HEK293 (cell line): ENCODE measurements at regions not wholly inside any gene's neighbourhood (a gene's known extent, or its start where the extent isn't known, plus 50 kb on each side); places are given as distances from the start of the nearest gene placed in this dataset.

Source experiments
- CTCF ChIA-PET: fragments of 350-600 bp; formaldehyde crosslinking; extraction: SDS; loops from one replicate; lab custom pipeline; 2021; ENCODE audit warnings: antibody characterized with exemption; lab: Yijun Ruan, JAX
- POLR2A ChIA-PET: fragments of 300-600 bp; formaldehyde crosslinking; extraction: SDS; loops from one replicate; lab custom pipeline; 2020; ENCODE audit warnings: antibody characterized with exemption, inconsistent platforms; lab: Yijun Ruan, JAX
- H3K27ac ChIP-seq: fragments of 200-500 bp; sonication (Bioruptor generic); 2 replicates; pipeline ENCODE4 v1.5.1; 2014; ENCODE audit warnings: low read depth, low read length, control low read depth, inconsistent platforms; ENCODE audit errors: extremely low read depth
- H3K36me3 ChIP-seq, 2 experiments: fragments of 200-500 bp in 1 of 2; sonication (Bioruptor generic) in 1 of 2; 1 replicate in 1 of 2; 2 replicates in 1 of 2; pipeline ENCODE4 v1.5.1; 2014 to 2017; ENCODE audit warnings: inconsistent platforms in 2 of 2, low read length in 2 of 2; ENCODE audit not compliant: control insufficient read depth in 2 of 2, insufficient read depth in 1 of 2
- H3K4me1 ChIP-seq: fragments of 200-500 bp; sonication (Bioruptor generic); 2 replicates; pipeline ENCODE4 v1.5.1; 2014; ENCODE audit warnings: mild to moderate bottlenecking, low read length, inconsistent platforms; ENCODE audit not compliant: control insufficient read depth, insufficient read depth
- H3K4me3 ChIP-seq: 2 replicates; pipeline ENCODE4 v1.5.1; 2011; ENCODE audit warnings: low read depth, mild to moderate bottlenecking, control low read depth, low read length, moderate library complexity
- H3K9me3 ChIP-seq: fragments of 200-500 bp; sonication (Bioruptor generic); 2 replicates; pipeline ENCODE4 v1.5.1; 2014; ENCODE audit warnings: low read depth, low read length, inconsistent platforms; ENCODE audit not compliant: control insufficient read depth, insufficient read depth
- HIC1 ChIP-seq: fragments of 450-650 bp; formaldehyde crosslinking; IDR thresholded peaks from 2 replicates; pipeline ENCODE4 v1.5.1; 2016; ENCODE audit warnings: missing biosample characterization, missing genetic modification characterization
- HOXD13 ChIP-seq: sonication (generic); formaldehyde crosslinking; IDR thresholded peaks from 2 replicates; pipeline ENCODE4 v1.8.0; 2022; ENCODE audit warnings: missing genetic modification reagents, borderline replicate concordance
- MEIS1 ChIP-seq: sonication (generic); formaldehyde crosslinking; IDR thresholded peaks from 2 replicates; pipeline ENCODE4 v1.8.1; 2022; ENCODE audit warnings: missing genetic modification reagents, mild to moderate bottlenecking, borderline replicate concordance
- MZF1 ChIP-seq: fragments of 450-650 bp; formaldehyde crosslinking; IDR thresholded peaks from 2 replicates; pipeline ENCODE4 v1.5.1; 2017; ENCODE audit warnings: missing biosample characterization, missing genetic modification characterization, borderline replicate concordance
- PRDM6 ChIP-seq: fragments of 450-650 bp; formaldehyde crosslinking; IDR thresholded peaks from 2 replicates; pipeline ENCODE4 v1.5.1; 2017; ENCODE audit warnings: missing biosample characterization, missing genetic modification characterization
- SCRT1 ChIP-seq: fragments of 450-650 bp; formaldehyde crosslinking; IDR thresholded peaks from 2 replicates; pipeline ENCODE4 v1.5.1; 2016; ENCODE audit warnings: missing biosample characterization, missing genetic modification characterization, borderline replicate concordance
- SP3 ChIP-seq: fragments of 450-650 bp; formaldehyde crosslinking; IDR thresholded peaks from 2 replicates; pipeline ENCODE4 v1.5.1; 2016; ENCODE audit warnings: missing biosample characterization, missing genetic modification characterization
- ZEB2 ChIP-seq: fragments of 450-650 bp; formaldehyde crosslinking; IDR thresholded peaks from 2 replicates; pipeline ENCODE4 v1.5.1; 2016; ENCODE audit warnings: missing biosample characterization, missing genetic modification characterization
- ZIC2 ChIP-seq: fragments of 450-650 bp; formaldehyde crosslinking; IDR thresholded peaks from 2 replicates; pipeline ENCODE4 v1.5.1; 2016; ENCODE audit warnings: missing biosample characterization, missing genetic modification characterization
- ZNF140 ChIP-seq: fragments of 450-650 bp; formaldehyde crosslinking; IDR thresholded peaks from 2 replicates; pipeline ENCODE4 v1.5.1; 2016; ENCODE audit warnings: missing biosample characterization, missing genetic modification characterization
- ZNF157 ChIP-seq: fragments of 450-650 bp; formaldehyde crosslinking; IDR thresholded peaks from 2 replicates; pipeline ENCODE4 v1.5.1; 2016; ENCODE audit warnings: missing biosample characterization, missing genetic modification characterization
- ZNF174 ChIP-seq: fragments of 450-650 bp; formaldehyde crosslinking; IDR thresholded peaks from 2 replicates; pipeline ENCODE4 v1.5.0; 2017; ENCODE audit warnings: missing biosample characterization, mild to moderate bottlenecking, missing genetic modification characterization
- ZNF211 ChIP-seq: fragments of 450-650 bp; formaldehyde crosslinking; IDR thresholded peaks from 2 replicates; pipeline ENCODE4 v1.5.1; 2016; ENCODE audit warnings: low read depth, missing biosample characterization, missing genetic modification characterization
- ZNF266 ChIP-seq: fragments of 450-650 bp; formaldehyde crosslinking; IDR thresholded peaks from 2 replicates; pipeline ENCODE4 v1.5.1; 2016; ENCODE audit warnings: missing biosample characterization, missing genetic modification characterization, low read depth
- ZNF311 ChIP-seq: fragments of 450-650 bp; formaldehyde crosslinking; IDR thresholded peaks from 2 replicates; pipeline ENCODE4 v1.5.1; 2017; ENCODE audit warnings: missing biosample characterization, missing genetic modification characterization, borderline replicate concordance
- ZNF354C ChIP-seq: fragments of 450-650 bp; formaldehyde crosslinking; IDR thresholded peaks from 2 replicates; pipeline ENCODE4 v1.5.1; 2016; ENCODE audit warnings: missing biosample characterization, missing genetic modification characterization, low read depth, borderline replicate concordance
- ZNF433 ChIP-seq: fragments of 450-650 bp; formaldehyde crosslinking; IDR thresholded peaks from 2 replicates; pipeline ENCODE4 v1.5.1; 2016; ENCODE audit warnings: missing biosample characterization, missing genetic modification characterization, low read depth
- ZNF544 ChIP-seq: fragments of 450-650 bp; formaldehyde crosslinking; IDR thresholded peaks from 2 replicates; pipeline ENCODE4 v1.5.0; 2017; ENCODE audit warnings: missing biosample characterization, missing genetic modification characterization
- ZNF621 ChIP-seq: fragments of 450-650 bp; formaldehyde crosslinking; IDR thresholded peaks from 2 replicates; pipeline ENCODE4 v1.5.1; 2017; ENCODE audit warnings: missing biosample characterization, missing genetic modification characterization
- ZNF791 ChIP-seq: fragments of 450-650 bp; formaldehyde crosslinking; IDR thresholded peaks from 2 replicates; pipeline ENCODE4 v1.5.1; 2016; ENCODE audit warnings: missing biosample characterization, missing genetic modification characterization
- ZNF843 ChIP-seq: fragments of 450-650 bp; formaldehyde crosslinking; IDR thresholded peaks from 2 replicates; pipeline ENCODE4 v1.5.1; 2016; ENCODE audit warnings: missing biosample characterization, missing genetic modification characterization
- ZSCAN16 ChIP-seq: fragments of 450-650 bp; formaldehyde crosslinking; IDR thresholded peaks from 2 replicates; pipeline ENCODE4 v1.5.1; 2016; ENCODE audit warnings: missing biosample characterization, missing genetic modification characterization
- ZXDB ChIP-seq: fragments of 450-650 bp; formaldehyde crosslinking; IDR thresholded peaks from 2 replicates; pipeline ENCODE4 v1.5.1; 2016; ENCODE audit warnings: missing biosample characterization, missing genetic modification characterization
- TF ChIP-seq, protein P1 (sequence below): fragments of 450-650 bp; formaldehyde crosslinking; IDR thresholded peaks from 2 replicates; pipeline ENCODE4 v1.5.1; 2016; ENCODE audit warnings: missing biosample characterization, missing genetic modification characterization
- TF ChIP-seq, protein P2 (sequence below): fragments of 450-650 bp; formaldehyde crosslinking; IDR thresholded peaks from 2 replicates; pipeline ENCODE4 v1.5.1; 2016; ENCODE audit warnings: missing biosample characterization, missing genetic modification characterization
- TF ChIP-seq, protein P3 (sequence below): fragments of 450-650 bp; formaldehyde crosslinking; IDR thresholded peaks from 2 replicates; pipeline ENCODE4 v1.5.1; 2016; ENCODE audit warnings: missing biosample characterization, missing genetic modification characterization
- TF ChIP-seq, protein P4 (sequence below): fragments of 450-650 bp; formaldehyde crosslinking; IDR thresholded peaks from 2 replicates; pipeline ENCODE4 v1.5.1; 2016; ENCODE audit warnings: missing biosample characterization, missing genetic modification characterization

GRCh38 chr2:196516564-196516963 is 123.0 kb upstream of the CCDC150 start:
- ChIA-PET CTCF (interaction anchor here (0.6 kb wide), 1 partner anchor 77 kb away, joined by 3 read pairs; the partner anchor contains the start of gene HECW2), POLR2A (no interaction called here)
- no peak for TF ChIP-seq ZNF211 (tag by site-specific recombination)
- TF ChIP-seq ZNF433 (tag by site-specific recombination): no peak
- no peak for TF ChIP-seq MZF1 (tag by site-specific recombination)
- no peak for TF ChIP-seq ZEB2 (tag by site-specific recombination)
- TF ChIP-seq ZIC2: no peak
- TF ChIP-seq ZNF140 (tag by site-specific recombination): no peak
- TF ChIP-seq HIC1 (tag by site-specific recombination): no peak
- no peak for TF ChIP-seq ZNF311 (tag by site-specific recombination)
- no peak for TF ChIP-seq ZNF174 (tag by site-specific recombination)
- no peak for TF ChIP-seq SP3
- TF ChIP-seq ZNF791: no peak
- TF ChIP-seq ZXDB (tag by site-specific recombination): no peak
- no peak for TF ChIP-seq MEIS1
- TF ChIP-seq, protein P1, sequence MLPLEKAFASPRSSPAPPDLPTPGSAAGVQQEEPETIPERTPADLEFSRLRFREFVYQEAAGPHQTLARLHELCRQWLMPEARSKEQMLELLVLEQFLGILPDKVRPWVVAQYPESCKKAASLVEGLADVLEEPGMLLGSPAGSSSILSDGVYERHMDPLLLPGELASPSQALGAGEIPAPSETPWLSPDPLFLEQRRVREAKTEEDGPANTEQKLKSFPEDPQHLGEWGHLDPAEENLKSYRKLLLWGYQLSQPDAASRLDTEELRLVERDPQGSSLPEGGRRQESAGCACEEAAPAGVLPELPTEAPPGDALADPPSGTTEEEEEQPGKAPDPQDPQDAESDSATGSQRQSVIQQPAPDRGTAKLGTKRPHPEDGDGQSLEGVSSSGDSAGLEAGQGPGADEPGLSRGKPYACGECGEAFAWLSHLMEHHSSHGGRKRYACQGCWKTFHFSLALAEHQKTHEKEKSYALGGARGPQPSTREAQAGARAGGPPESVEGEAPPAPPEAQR (tag by site-specific recombination): no peak
- no peak for TF ChIP-seq ZNF621 (tag by site-specific recombination)
- TF ChIP-seq HOXD13: no peak
- no peak for TF ChIP-seq ZNF843 (tag by site-specific recombination)
- TF ChIP-seq, protein P2, sequence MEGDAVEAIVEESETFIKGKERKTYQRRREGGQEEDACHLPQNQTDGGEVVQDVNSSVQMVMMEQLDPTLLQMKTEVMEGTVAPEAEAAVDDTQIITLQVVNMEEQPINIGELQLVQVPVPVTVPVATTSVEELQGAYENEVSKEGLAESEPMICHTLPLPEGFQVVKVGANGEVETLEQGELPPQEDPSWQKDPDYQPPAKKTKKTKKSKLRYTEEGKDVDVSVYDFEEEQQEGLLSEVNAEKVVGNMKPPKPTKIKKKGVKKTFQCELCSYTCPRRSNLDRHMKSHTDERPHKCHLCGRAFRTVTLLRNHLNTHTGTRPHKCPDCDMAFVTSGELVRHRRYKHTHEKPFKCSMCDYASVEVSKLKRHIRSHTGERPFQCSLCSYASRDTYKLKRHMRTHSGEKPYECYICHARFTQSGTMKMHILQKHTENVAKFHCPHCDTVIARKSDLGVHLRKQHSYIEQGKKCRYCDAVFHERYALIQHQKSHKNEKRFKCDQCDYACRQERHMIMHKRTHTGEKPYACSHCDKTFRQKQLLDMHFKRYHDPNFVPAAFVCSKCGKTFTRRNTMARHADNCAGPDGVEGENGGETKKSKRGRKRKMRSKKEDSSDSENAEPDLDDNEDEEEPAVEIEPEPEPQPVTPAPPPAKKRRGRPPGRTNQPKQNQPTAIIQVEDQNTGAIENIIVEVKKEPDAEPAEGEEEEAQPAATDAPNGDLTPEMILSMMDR: no peak

DNA sequence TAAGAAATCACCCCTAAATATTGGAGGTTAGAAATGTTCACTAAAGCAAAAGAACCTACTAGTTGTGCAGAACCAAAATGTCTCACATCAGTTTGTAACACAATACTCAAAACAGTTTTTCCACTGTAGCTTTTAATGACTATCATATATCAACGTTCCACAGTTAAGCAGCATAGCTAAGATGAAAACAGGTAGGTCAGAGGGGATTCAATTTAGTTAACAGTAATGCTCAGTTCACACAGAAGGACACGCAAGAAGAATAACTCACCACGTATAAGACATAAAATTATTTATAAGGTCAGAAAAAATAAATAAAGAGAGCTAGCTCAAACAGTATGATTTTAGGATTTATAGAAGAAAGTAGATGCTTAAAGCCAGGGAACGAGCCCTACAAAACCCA is 118.9 kb upstream of the CCDC150 start:
- ChIA-PET CTCF (no interaction called here), POLR2A (no interaction called here)
- Histone ChIP-seq H3K4me3 (no peak overlapping the region), H3K9me3 (no peaks in the 10 kb centered on the region), H3K27ac (no peak overlapping the region), H3K4me1 (peaks cover 13% of the 10 kb centered on the region), H3K36me3 (no peaks in the 10 kb centered on the region)
- TF ChIP-seq ZNF157 (tag by site-specific recombination) (no peak), ZNF843 (tag by site-specific recombination) (peak; percentile 73), ZNF266 (tag by site-specific recombination) (no peak), ZSCAN16 (0 out of 2 replicates have a peak, but pooled peaks have one; percentile 62), MZF1 (tag by site-specific recombination) (peak; percentile 63; the same call in 1 of the 2 replicates), SCRT1 (tag by site-specific recombination) (peak; percentile 61; the same call in 1 of the 2 replicates), ZNF354C (tag by site-specific recombination) (no peak), ZNF544 (tag by site-specific recombination) (no peak), PRDM6 (tag by site-specific recombination) (peak; percentile 49; the same call in 1 of the 2 replicates)
- TF ChIP-seq, protein P3, sequence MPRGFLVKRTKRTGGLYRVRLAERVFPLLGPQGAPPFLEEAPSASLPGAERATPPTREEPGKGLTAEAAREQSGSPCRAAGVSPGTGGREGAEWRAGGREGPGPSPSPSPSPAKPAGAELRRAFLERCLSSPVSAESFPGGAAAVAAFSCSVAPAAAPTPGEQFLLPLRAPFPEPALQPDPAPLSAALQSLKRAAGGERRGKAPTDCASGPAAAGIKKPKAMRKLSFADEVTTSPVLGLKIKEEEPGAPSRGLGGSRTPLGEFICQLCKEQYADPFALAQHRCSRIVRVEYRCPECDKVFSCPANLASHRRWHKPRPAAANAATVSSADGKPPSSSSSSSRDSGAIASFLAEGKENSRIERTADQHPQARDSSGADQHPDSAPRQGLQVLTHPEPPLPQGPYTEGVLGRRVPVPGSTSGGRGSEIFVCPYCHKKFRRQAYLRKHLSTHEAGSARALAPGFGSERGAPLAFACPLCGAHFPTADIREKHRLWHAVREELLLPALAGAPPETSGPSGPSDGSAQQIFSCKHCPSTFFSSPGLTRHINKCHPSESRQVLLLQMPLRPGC (tag by site-specific recombination): no peak
- TF ChIP-seq, protein P4, sequence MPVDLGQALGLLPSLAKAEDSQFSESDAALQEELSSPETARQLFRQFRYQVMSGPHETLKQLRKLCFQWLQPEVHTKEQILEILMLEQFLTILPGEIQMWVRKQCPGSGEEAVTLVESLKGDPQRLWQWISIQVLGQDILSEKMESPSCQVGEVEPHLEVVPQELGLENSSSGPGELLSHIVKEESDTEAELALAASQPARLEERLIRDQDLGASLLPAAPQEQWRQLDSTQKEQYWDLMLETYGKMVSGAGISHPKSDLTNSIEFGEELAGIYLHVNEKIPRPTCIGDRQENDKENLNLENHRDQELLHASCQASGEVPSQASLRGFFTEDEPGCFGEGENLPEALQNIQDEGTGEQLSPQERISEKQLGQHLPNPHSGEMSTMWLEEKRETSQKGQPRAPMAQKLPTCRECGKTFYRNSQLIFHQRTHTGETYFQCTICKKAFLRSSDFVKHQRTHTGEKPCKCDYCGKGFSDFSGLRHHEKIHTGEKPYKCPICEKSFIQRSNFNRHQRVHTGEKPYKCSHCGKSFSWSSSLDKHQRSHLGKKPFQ (tag by site-specific recombination): peak; percentile 77

More at GRCh38 chr2:196516564-196516963, 123.0 kb upstream of the CCDC150 start:
- Histone ChIP-seq H3K4me3 (no peak overlapping the region), H3K9me3 (no peaks in the 10 kb centered on the region), H3K36me3 (no peaks in the 10 kb centered on the region), H3K4me1 (peaks cover 13% of the 10 kb centered on the region), H3K27ac (no peak overlapping the region)
